M059J (cell line): ENCODE measurements at regions not wholly inside any gene's neighbourhood (a gene's known extent, or its start where the extent isn't known, plus 50 kb on each side); places are given as distances from the start of the nearest gene placed in this dataset.

Experiments used
- DNase-seq: peaks from one replicate; pipeline ENCODE4 v3.0.0-alpha.2; 2012; ENCODE audit warnings: low read depth

- DNase-seq, result no peak
Measured at GRCh38 chr18:79610461-79611039, 69.1 kb upstream of the CTDP1 start.

GRCh38 chr18:79611040-79611681 lies 68.4 kb upstream of the CTDP1 start:
- DNase-seq, result peak; percentile 55

GRCh38 chr18:79612291-79613108 lies 67.1 kb upstream of the CTDP1 start:
- DNase-seq, result no peak

GRCh38 chr18:79613186-79613931 lies 66.2 kb upstream of the CTDP1 start:
- DNase-seq, result no peak

- DNase-seq, result no peak
Measured at GRCh38 chr18:79614211-79614955, 65.2 kb upstream of the CTDP1 start.

- no peak for DNase-seq
Measured at GRCh38 chr18:79615091-79615490, 64.5 kb upstream of the CTDP1 start.

- DNase-seq, result no peak
Measured at GRCh38 chr18:79615586-79615985, 64.0 kb upstream of the CTDP1 start.

GRCh38 chr18:79616651-79617510 lies 62.7 kb upstream of the CTDP1 start:
- DNase-seq, result no peak

GRCh38 chr18:79617511-79618500 lies 61.8 kb upstream of the CTDP1 start:
- DNase-seq, result no peak

- DNase-seq, result no peak
Measured at GRCh38 chr18:79620576-79621165, 58.9 kb upstream of the CTDP1 start.

GRCh38 chr18:79621501-79621900 lies 58.1 kb upstream of the CTDP1 start:
- no peak for DNase-seq

GRCh38 chr18:79622004-79622403 lies 57.6 kb upstream of the CTDP1 start:
- no peak for DNase-seq

- no peak for DNase-seq
Measured at GRCh38 chr18:79624356-79625170, 55.0 kb upstream of the CTDP1 start.

- no peak for DNase-seq
Measured at GRCh38 chr18:79625195-79625923, 54.2 kb upstream of the CTDP1 start.

GRCh38 chr18:79625924-79626561 lies 53.6 kb upstream of the CTDP1 start:
- DNase-seq, result no peak

GRCh38 chr18:79626905-79627749 lies 52.5 kb upstream of the CTDP1 start:
- DNase-seq, result no peak
